ENCODE measurements at regions not wholly inside any gene's neighbourhood (a gene's known extent, or its start where the extent isn't known, plus 50 kb on each side); places are given as distances from the start of the nearest gene placed in this dataset.

DNA sequence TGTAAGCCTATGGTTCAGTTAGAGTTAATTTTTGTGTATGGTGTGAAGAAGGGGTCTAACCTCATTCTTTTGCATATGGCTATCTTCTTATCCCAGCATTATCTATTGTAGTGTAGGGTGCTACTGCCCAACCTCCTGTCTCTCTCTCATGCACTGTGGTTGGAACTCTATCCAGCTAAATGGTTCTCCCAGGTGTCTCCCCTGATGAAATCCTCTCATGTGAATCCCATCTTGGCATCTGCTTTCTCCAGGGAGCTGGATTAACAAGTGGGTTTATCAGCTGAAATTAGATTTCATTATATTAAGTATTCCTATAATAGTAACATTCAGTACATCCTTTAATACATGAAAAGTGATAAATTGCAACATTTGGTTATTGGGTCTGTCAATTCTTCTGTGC, 224.7 kb upstream of the SFRP2 start:
- ChIA-PET POLR2A (no interaction called here), CTCF (no interaction called here)
- H3K9ac ChIP-seq (ENCODE audit: low read length): no peak overlapping the region
- no peaks in the 10 kb centered on the region for H3K4me1 Mint-ChIP-seq
- no peak overlapping the region for H3K27ac Mint-ChIP-seq
- H2AFZ ChIP-seq (ENCODE audit: insufficient read depth, low read depth, low read length, poor library complexity, severe bottlenecking): no peak overlapping the region
- intact Hi-C loops (cut with micrococcal nuclease): no loop called here
- H3K4me3 ChIP-seq (ENCODE audit: control extremely low read depth in 1 of 5, extremely low read depth in 1 of 5, insufficient read depth in 1 of 5, low read depth in 2 of 5, low read length in 4 of 5): no peak overlapping the region
- no peaks in the 10 kb centered on the region for H3K9me3 Mint-ChIP-seq (ENCODE audit: insufficient read depth)
- no peak overlapping the region for H3K27ac ChIP-seq (ENCODE audit: low read length in 2 of 2)
- no peaks in the 10 kb centered on the region for H3K36me3 ChIP-seq (replicated peaks in 1 of 2; ENCODE audit: control extremely low read depth in 1 of 2, control insufficient read depth in 1 of 2, extremely low read depth in 1 of 2, insufficient read depth in 2 of 2, low read length in 1 of 2)
- no peaks in the 10 kb centered on the region for H4K20me1 ChIP-seq (ENCODE audit: control insufficient read depth, insufficient read depth, low read length, poor library complexity, severe bottlenecking)
- DNase-seq (no peak), ATAC-seq (ENCODE audit: low read depth) (no peak)
- H3K27me3 Mint-ChIP-seq: peaks cover 3% of the 10 kb centered on the region
- peaks cover 0 to 7% (median 0%) of the 10 kb centered on the region in 3 donors for H3K9me3 ChIP-seq (ENCODE audit: control extremely low read depth in 1 of 3, control insufficient read depth in 2 of 3, insufficient read depth in 1 of 3, low read length in 2 of 3)
- H3K79me2 ChIP-seq (ENCODE audit: control insufficient read depth, insufficient read depth, low read length): no peaks in the 10 kb centered on the region
- no peaks in the 10 kb centered on the region for H3K27me3 ChIP-seq (replicated peaks in 1 of 4; ENCODE audit: control extremely low read depth in 1 of 4, control insufficient read depth in 3 of 4, insufficient read depth in 4 of 4, low read length in 3 of 4)
- no peaks in the 10 kb centered on the region for H3K4me1 ChIP-seq (ENCODE audit: control insufficient read depth in 2 of 2, insufficient read depth in 2 of 2, low read length in 2 of 2)
- H3K4me2 ChIP-seq (replicated peaks; ENCODE audit: low read depth, low read length, poor library complexity, severe bottlenecking): no peak overlapping the region
- TF ChIP-seq CTCF (IDR thresholded peaks at IDR 0.05) (no peak), EZH2 (IDR thresholded peaks at IDR 0.05; ENCODE audit: borderline replicate concordance, insufficient read depth, low read depth, low read length, poor library complexity, severe bottlenecking) (no peak)
- no peak overlapping the region for H3K4me3 Mint-ChIP-seq

- Histone ChIP-seq H4K20me1 (ENCODE audit: control insufficient read depth, insufficient read depth, low read length, poor library complexity, severe bottlenecking) (no peaks in the 10 kb centered on the region), H3K4me3 (ENCODE audit: control extremely low read depth in 1 of 5, extremely low read depth in 1 of 5, insufficient read depth in 1 of 5, low read depth in 2 of 5, low read length in 4 of 5) (no peak overlapping the region), H3K36me3 (replicated peaks in 1 of 2; ENCODE audit: control extremely low read depth in 1 of 2, control insufficient read depth in 1 of 2, extremely low read depth in 1 of 2, insufficient read depth in 2 of 2, low read length in 1 of 2) (no peaks in the 10 kb centered on the region), H2AFZ (ENCODE audit: insufficient read depth, low read depth, low read length, poor library complexity, severe bottlenecking) (no peak overlapping the region), H3K27me3 (replicated peaks in 1 of 4; ENCODE audit: control extremely low read depth in 1 of 4, control insufficient read depth in 3 of 4, insufficient read depth in 4 of 4, low read length in 3 of 4) (no peaks in the 10 kb centered on the region), H3K79me2 (ENCODE audit: control insufficient read depth, insufficient read depth, low read length) (no peaks in the 10 kb centered on the region), H3K27ac (ENCODE audit: low read length in 2 of 2) (no peak overlapping the region), H3K4me1 (ENCODE audit: control insufficient read depth in 2 of 2, insufficient read depth in 2 of 2, low read length in 2 of 2) (no peaks in the 10 kb centered on the region), H3K9me3 (ENCODE audit: control extremely low read depth in 1 of 3, control insufficient read depth in 2 of 3, insufficient read depth in 1 of 3, low read length in 2 of 3) (peaks cover 0 to 7% (median 0%) of the 10 kb centered on the region in 3 donors), H3K9ac (ENCODE audit: low read length) (no peak overlapping the region), H3K4me2 (replicated peaks; ENCODE audit: low read depth, low read length, poor library complexity, severe bottlenecking) (no peak overlapping the region)
- ChIA-PET POLR2A (no interaction called here), CTCF (no interaction called here)
- TF ChIP-seq EZH2 (IDR thresholded peaks at IDR 0.05; ENCODE audit: borderline replicate concordance, insufficient read depth, low read depth, low read length, poor library complexity, severe bottlenecking): no peak
- ATAC-seq (ENCODE audit: low read depth): no peak
- WGBS (ENCODE audit: insufficient coverage): 78% methylated on average over 7 of the region's 7 CpGs
- Mint-ChIP-seq H3K27me3 (no peaks in the 10 kb centered on the region), H3K9me3 (ENCODE audit: insufficient read depth) (no peaks in the 10 kb centered on the region), H3K4me3 (no peak overlapping the region), H3K27ac (no peak overlapping the region), H3K4me1 (no peaks in the 10 kb centered on the region)
- intact Hi-C loops (cut with micrococcal nuclease): no loop called here
- no peak for DNase-seq
Measured at GRCh38 chr4:154010371-154010770, 221.5 kb upstream of the SFRP2 start.
